MCF 10A (cell line): ENCODE measurements at regions not wholly inside any gene's neighbourhood (a gene's known extent, or its start where the extent isn't known, plus 50 kb on each side); places are given as distances from the start of the nearest gene placed in this dataset.

ENCODE experiments used
- BruUV-seq: library from RNA; stranded (reverse); fragments of 400-500 nt; replicated peaks from 2 replicates; lab custom pipeline; 2021; lab: Mats Ljungman, UMichigan
- CTCF ChIA-PET: fragments of 300-600 bp; sonication (Branson Sonifier 250); formaldehyde crosslinking; extraction: SDS; loops from one replicate; lab custom pipeline; 2021; ENCODE audit warnings: antibody characterized with exemption, inconsistent platforms; lab: Yijun Ruan, JAX
- POLR2A ChIA-PET: fragments of 300-600, 350-650 bp; sonication (Branson Sonifier 250); formaldehyde crosslinking; extraction: SDS; loops from one replicate; lab custom pipeline; 2020; ENCODE audit warnings: antibody characterized with exemption, inconsistent platforms; lab: Yijun Ruan, JAX
- DNase-seq: peaks from one replicate; pipeline ENCODE4 v3.0.0-alpha.2; 2018; ENCODE audit not compliant: unreplicated experiment
- H3K27ac Mint-ChIP-seq: one replicate; pipeline ENCODE4 v1.8.0; 2022; ENCODE audit warnings: mild to moderate bottlenecking, low read depth, mixed read lengths; ENCODE audit not compliant: unreplicated experiment
- H3K27me3 Mint-ChIP-seq: one replicate; pipeline ENCODE4 v1.8.0; 2022; ENCODE audit warnings: mixed read lengths; ENCODE audit not compliant: insufficient read depth, unreplicated experiment
- H3K36me3 Mint-ChIP-seq: one replicate; pipeline ENCODE4 v1.8.0; 2022; ENCODE audit warnings: mild to moderate bottlenecking, moderate library complexity, mixed read lengths; ENCODE audit not compliant: insufficient read depth, unreplicated experiment
- H3K4me1 Mint-ChIP-seq: one replicate; pipeline ENCODE4 v1.8.0; 2022; ENCODE audit warnings: mixed read lengths; ENCODE audit not compliant: insufficient read depth, unreplicated experiment
- H3K4me3 Mint-ChIP-seq: one replicate; pipeline ENCODE4 v1.8.0; 2022; ENCODE audit warnings: mild to moderate bottlenecking, moderate library complexity, mixed read lengths; ENCODE audit not compliant: unreplicated experiment
- H3K9me3 Mint-ChIP-seq: one replicate; pipeline ENCODE4 v1.8.0; 2022; ENCODE audit warnings: mixed read lengths; ENCODE audit not compliant: unreplicated experiment
- intact Hi-C: fragments of 100-400 bp; cut with micrococcal nuclease; formaldehyde crosslinking; loops from 2 replicates; pipeline ENCODE4 v1.14.1; 2022
- TF ChIP-seq, protein P1 (sequence below): fragments of 200-600 bp; IDR thresholded peaks from one replicate; pipeline ENCODE4 v1.8.0; 2022; ENCODE audit warnings: antibody characterized with exemption, mild to moderate bottlenecking; ENCODE audit not compliant: unreplicated experiment

DNA sequence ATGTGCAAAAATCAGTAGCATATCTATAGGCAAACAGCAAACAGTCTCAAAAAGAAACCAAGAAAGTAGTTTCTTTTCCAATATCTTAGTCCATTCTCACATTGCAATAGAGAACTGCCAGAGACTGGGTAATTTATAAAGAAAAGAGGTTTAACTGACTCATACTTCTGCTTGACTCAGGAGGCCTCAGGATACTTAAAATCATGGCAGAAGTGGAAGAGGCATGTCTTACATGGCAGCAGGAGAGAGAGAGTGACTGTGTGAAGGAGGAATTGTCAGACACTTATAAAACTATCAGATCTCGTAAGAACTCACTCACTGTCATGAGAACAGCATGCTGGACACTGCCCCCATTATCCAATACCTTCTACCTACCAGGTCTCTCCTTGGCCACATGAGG lies 327.9 kb upstream of the EPHA3 start:
- DNase-seq = no peak
- H3K4me3 Mint-ChIP-seq = no peak overlapping the region
- no peaks in the 10 kb centered on the region for H3K9me3 Mint-ChIP-seq
- no peak overlapping the region for H3K27ac Mint-ChIP-seq
- no peaks in the 10 kb centered on the region for H3K36me3 Mint-ChIP-seq
- no peaks in the 10 kb centered on the region for H3K27me3 Mint-ChIP-seq
- TF ChIP-seq, protein P1, sequence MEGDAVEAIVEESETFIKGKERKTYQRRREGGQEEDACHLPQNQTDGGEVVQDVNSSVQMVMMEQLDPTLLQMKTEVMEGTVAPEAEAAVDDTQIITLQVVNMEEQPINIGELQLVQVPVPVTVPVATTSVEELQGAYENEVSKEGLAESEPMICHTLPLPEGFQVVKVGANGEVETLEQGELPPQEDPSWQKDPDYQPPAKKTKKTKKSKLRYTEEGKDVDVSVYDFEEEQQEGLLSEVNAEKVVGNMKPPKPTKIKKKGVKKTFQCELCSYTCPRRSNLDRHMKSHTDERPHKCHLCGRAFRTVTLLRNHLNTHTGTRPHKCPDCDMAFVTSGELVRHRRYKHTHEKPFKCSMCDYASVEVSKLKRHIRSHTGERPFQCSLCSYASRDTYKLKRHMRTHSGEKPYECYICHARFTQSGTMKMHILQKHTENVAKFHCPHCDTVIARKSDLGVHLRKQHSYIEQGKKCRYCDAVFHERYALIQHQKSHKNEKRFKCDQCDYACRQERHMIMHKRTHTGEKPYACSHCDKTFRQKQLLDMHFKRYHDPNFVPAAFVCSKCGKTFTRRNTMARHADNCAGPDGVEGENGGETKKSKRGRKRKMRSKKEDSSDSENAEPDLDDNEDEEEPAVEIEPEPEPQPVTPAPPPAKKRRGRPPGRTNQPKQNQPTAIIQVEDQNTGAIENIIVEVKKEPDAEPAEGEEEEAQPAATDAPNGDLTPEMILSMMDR = no peak
- intact Hi-C loops = no loop called here
- POLR2A ChIA-PET = no interaction called here
- CTCF ChIA-PET = no interaction called here
- no peaks in the 10 kb centered on the region for H3K4me1 Mint-ChIP-seq
- no TSS peak for BruUV-seq

DNA sequence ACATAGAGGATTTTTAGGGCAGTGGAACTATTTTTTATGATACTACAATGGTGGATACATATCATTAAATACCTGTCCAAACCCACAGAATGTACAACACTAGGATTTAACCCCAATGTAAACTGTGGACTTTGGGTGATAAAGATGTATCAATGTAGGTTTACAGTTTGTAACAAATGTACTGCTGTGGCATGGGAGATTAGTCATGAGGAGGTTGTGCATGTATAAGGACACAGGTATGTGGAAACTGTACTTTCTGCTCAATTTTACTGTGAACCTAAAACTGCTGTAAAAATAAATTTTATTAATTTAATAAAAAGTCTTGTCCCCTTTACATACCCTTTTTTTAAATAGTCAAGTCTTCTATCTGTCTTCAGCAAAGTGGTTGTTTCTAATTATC lies 322.5 kb upstream of the EPHA3 start:
- DNase-seq = no peak
- no peak overlapping the region for H3K4me3 Mint-ChIP-seq
- H3K4me1 Mint-ChIP-seq = no peaks in the 10 kb centered on the region
- no TSS peak for BruUV-seq
- H3K36me3 Mint-ChIP-seq = no peaks in the 10 kb centered on the region
- TF ChIP-seq, protein P1 = no peak
- intact Hi-C loops = no loop called here
- no peaks in the 10 kb centered on the region for H3K27me3 Mint-ChIP-seq
- H3K9me3 Mint-ChIP-seq = no peaks in the 10 kb centered on the region
- no peak overlapping the region for H3K27ac Mint-ChIP-seq
- ChIA-PET CTCF (interaction anchor here (0.6 kb wide), 1 partner anchor 564 kb away, joined by 3 read pairs; no protein-coding TSS in a partner anchor), POLR2A (no interaction called here)

DNA sequence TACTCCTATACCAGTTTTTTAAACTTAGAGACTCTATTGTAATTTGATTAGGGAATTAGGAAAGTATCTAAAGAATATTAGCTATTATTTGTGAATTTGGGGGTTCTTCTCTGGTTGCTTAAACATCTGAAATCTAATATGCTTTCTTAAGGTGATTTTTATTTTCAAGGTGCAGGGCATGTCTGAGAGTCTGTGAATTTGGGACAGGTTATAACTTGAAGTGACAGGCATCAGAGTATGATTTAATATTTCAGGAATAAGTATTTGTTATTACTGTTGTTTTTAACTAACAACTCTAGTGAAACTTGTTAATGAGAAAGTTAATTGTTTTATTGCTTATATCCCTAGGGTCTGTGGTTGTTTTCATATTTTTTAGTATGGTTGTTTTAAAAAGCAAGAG lies 321.6 kb upstream of the EPHA3 start:
- BruUV-seq = no TSS peak
- TF ChIP-seq, protein P1 = no peak
- no peak for DNase-seq
- no peaks in the 10 kb centered on the region for H3K9me3 Mint-ChIP-seq
- ChIA-PET POLR2A (no interaction called here), CTCF (interaction anchor here (0.6 to 1.0 kb wide), 2 partner anchors 519 to 771 kb away, joined by 3 read pairs; no protein-coding TSS in a partner anchor)
- no peak overlapping the region for H3K4me3 Mint-ChIP-seq
- intact Hi-C loops = no loop called here
- no peaks in the 10 kb centered on the region for H3K27me3 Mint-ChIP-seq
- H3K27ac Mint-ChIP-seq = no peak overlapping the region
- no peaks in the 10 kb centered on the region for H3K36me3 Mint-ChIP-seq
- H3K4me1 Mint-ChIP-seq = no peaks in the 10 kb centered on the region

DNA sequence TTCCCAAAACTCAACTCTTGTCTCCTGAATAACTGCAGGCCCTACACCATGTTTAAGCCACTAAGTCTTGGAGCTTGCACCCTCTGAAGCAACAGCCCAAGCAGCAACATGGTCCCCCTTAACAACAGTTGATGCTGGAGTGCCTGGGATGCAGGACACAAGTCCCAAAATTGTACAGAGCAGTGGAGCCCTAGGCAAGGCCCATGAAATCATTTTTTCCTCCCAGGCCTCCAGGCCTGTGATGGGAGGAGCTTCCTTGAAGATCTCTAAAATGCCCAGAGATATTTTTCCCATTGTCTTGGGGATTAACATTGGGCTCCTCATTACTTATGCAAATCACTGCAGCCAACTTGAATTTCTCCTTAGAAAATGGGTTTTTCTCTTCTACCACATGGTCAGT lies 311.9 kb upstream of the EPHA3 start:
- Mint-ChIP-seq H3K27ac (no peak overlapping the region), H3K9me3 (peaks cover 34% of the 10 kb centered on the region), H3K4me1 (no peaks in the 10 kb centered on the region), H3K36me3 (no peaks in the 10 kb centered on the region), H3K27me3 (no peaks in the 10 kb centered on the region), H3K4me3 (no peak overlapping the region)
- no peak for DNase-seq
- TF ChIP-seq, protein P1 = no peak
- no TSS peak for BruUV-seq
- CTCF ChIA-PET = no interaction called here
- intact Hi-C loops = no loop called here
- POLR2A ChIA-PET = no interaction called here
